Astrocyte of the cerebellum (primary cell): ENCODE measurements at regions not wholly inside any gene's neighbourhood (a gene's known extent, or its start where the extent isn't known, plus 50 kb on each side); places are given as distances from the start of the nearest gene placed in this dataset.

Experiments used
- DNase-seq: peaks from one replicate; pipeline ENCODE4 v3.0.0-alpha.2; 2011; ENCODE audit warnings: low read depth
- H3K4me3 ChIP-seq: 2 replicates; pipeline ENCODE4 v1.5.1; 2011; ENCODE audit warnings: mild to moderate bottlenecking, low read depth, low read length, moderate library complexity
- in situ Hi-C: cut with HindIII; loops from 2 replicates; pipeline ENCODE4 v1.10.0; 2017; ENCODE audit warnings: low sequenced_read_pairs
- TF ChIP-seq, protein P1 (sequence below): IDR thresholded peaks from 2 replicates; pipeline ENCODE4 v1.5.1; 2012; ENCODE audit warnings: low read length, low read depth, moderate library complexity, mild to moderate bottlenecking; ENCODE audit errors: missing control alignments

GRCh38 chr4:140316799-140317198, 56.6 kb upstream of the SCOC start:
- TF ChIP-seq, protein P1, sequence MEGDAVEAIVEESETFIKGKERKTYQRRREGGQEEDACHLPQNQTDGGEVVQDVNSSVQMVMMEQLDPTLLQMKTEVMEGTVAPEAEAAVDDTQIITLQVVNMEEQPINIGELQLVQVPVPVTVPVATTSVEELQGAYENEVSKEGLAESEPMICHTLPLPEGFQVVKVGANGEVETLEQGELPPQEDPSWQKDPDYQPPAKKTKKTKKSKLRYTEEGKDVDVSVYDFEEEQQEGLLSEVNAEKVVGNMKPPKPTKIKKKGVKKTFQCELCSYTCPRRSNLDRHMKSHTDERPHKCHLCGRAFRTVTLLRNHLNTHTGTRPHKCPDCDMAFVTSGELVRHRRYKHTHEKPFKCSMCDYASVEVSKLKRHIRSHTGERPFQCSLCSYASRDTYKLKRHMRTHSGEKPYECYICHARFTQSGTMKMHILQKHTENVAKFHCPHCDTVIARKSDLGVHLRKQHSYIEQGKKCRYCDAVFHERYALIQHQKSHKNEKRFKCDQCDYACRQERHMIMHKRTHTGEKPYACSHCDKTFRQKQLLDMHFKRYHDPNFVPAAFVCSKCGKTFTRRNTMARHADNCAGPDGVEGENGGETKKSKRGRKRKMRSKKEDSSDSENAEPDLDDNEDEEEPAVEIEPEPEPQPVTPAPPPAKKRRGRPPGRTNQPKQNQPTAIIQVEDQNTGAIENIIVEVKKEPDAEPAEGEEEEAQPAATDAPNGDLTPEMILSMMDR, result no peak
- in situ Hi-C loops, result no loop called here
- no peak for DNase-seq
- H3K4me3 ChIP-seq, result no peak overlapping the region

DNA sequence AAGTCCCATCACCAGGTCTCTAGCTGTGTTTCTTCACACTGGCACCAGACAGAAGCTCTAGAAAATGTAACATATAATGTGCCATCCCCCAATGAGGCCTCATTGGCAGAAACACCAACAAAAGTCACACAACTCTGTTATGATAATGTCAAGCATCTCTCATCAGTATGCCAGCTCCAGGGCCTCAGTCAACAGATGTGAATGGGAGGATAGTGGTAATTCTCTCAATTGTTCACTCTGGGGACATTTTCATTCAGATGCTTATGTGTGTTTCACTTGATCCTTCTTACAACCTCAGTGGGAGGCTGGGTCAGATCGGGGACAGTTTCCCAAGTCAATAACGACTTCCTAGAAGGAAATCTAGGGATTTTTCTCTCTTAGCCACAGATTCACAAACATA, 57.5 kb upstream of the SCOC start:
- no peak for DNase-seq
- H3K4me3 ChIP-seq, result no peak overlapping the region
- in situ Hi-C loops, result no loop called here
- TF ChIP-seq, protein P1, result no peak

GRCh38 chr4:140315438-140315837, 58.0 kb upstream of the SCOC start:
- no peak overlapping the region for H3K4me3 ChIP-seq
- in situ Hi-C loops, result no loop called here
- DNase-seq, result no peak
- TF ChIP-seq, protein P1, result no peak

GRCh38 chr4:140315019-140315418, 58.4 kb upstream of the SCOC start:
- in situ Hi-C loops, result no loop called here

GRCh38 chr4:140312100-140312499, 61.3 kb upstream of the SCOC start:
- in situ Hi-C loops, result no loop called here
- TF ChIP-seq, protein P1, result no peak
- DNase-seq, result no peak
- no peak overlapping the region for H3K4me3 ChIP-seq

More at GRCh38 chr4:140315019-140315418, 58.4 kb upstream of the SCOC start:
- H3K4me3 ChIP-seq, result no peak overlapping the region
- no peak for DNase-seq
- TF ChIP-seq, protein P1, result no peak

DNA sequence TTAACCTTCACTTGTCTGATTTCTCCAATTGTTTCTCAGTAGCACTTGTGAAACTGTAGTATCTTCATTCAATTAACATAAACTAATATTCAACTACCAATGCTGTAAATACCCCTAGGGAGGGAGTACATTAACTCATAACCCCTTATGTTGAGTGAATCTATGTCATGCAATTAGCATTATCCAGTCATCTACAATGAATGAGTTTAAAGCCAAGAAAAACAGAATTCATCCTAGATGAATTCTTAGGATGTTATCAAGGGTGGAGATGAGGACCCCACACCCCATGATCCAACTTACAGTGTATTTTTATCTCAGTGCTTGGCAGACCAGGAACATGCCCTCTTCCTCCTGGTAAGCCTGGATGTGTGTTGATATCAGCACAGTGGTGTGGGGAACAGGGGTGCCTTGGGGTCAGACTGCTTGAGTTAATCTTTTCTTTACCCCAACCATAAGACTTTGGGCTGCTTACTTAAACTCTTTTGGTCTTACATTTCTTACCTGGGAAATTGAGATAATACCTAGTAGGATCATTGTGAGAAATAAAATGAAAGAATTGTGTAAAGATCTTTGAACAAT, 62.1 kb upstream of the SCOC start:
- in situ Hi-C loops, result no loop called here
- H3K4me3 ChIP-seq, result no peak overlapping the region
- TF ChIP-seq, protein P1, result no peak
- no peak for DNase-seq
